ENCODE measurements at regions not wholly inside any gene's neighbourhood (a gene's known extent, or its start where the extent isn't known, plus 50 kb on each side); places are given as distances from the start of the nearest gene placed in this dataset.

GRCh38 chr10:2246747-2247146, 509.4 kb upstream of the ADARB2 start:
- Mint-ChIP-seq H3K4me3 (no peak overlapping the region), H3K27ac (no peak overlapping the region), H3K9me3 (peaks cover 0 to 13% (median 2%) of the 10 kb centered on the region in 11 donors), H3K36me3 (no peaks in the 10 kb centered on the region), H3K4me1 (no peaks in the 10 kb centered on the region), H3K27me3 (peaks cover 0 to 25% (median 0%) of the 10 kb centered on the region in 5 donors)
- no peak for DNase-seq
- ChIA-PET CTCF (no interaction called here), POLR2A (no interaction called here)
- no peaks in the 10 kb centered on the region for H3K4me1 ChIP-seq (ENCODE audit: control insufficient read depth in 2 of 2, insufficient read depth in 2 of 2, low read length in 2 of 2)
- no peak overlapping the region for H3K4me3 ChIP-seq (ENCODE audit: low read length)
- H3K36me3 ChIP-seq (ENCODE audit: control insufficient read depth in 2 of 3, insufficient read depth in 3 of 3, low read length in 3 of 3) = no peaks in the 10 kb centered on the region
- ATAC-seq = no peak
- H3K27me3 ChIP-seq (ENCODE audit: control insufficient read depth in 2 of 2, insufficient read depth in 2 of 2, low read length in 2 of 2) = no peaks in the 10 kb centered on the region
- H3K27ac ChIP-seq (ENCODE audit: low read depth, low read length) = no peak overlapping the region
- no peaks in the 10 kb centered on the region for H3K9me3 ChIP-seq (ENCODE audit: control insufficient read depth in 2 of 3, low read length in 3 of 3)
- intact Hi-C loops (cut with micrococcal nuclease) = no loop called here

GRCh38 chr10:2245580-2245979, 508.3 kb upstream of the ADARB2 start:
- H3K27ac Mint-ChIP-seq = no peak overlapping the region
- H3K4me1 Mint-ChIP-seq = no peaks in the 10 kb centered on the region
- no peaks in the 10 kb centered on the region for H3K36me3 Mint-ChIP-seq
- H3K27me3 Mint-ChIP-seq = peaks cover 0 to 19% (median 0%) of the 10 kb centered on the region in 5 donors
- no peaks in the 10 kb centered on the region for H3K27me3 ChIP-seq (ENCODE audit: control insufficient read depth in 2 of 2, insufficient read depth in 2 of 2, low read length in 2 of 2)
- no peak overlapping the region for H3K4me3 Mint-ChIP-seq
- no peak for ATAC-seq
- no peak for DNase-seq
- ChIA-PET POLR2A (no interaction called here), CTCF (no interaction called here)
- intact Hi-C loops (cut with micrococcal nuclease) = no loop called here
- H3K4me1 ChIP-seq (ENCODE audit: control insufficient read depth in 2 of 2, insufficient read depth in 2 of 2, low read length in 2 of 2) = no peaks in the 10 kb centered on the region
- no peak overlapping the region for H3K4me3 ChIP-seq (ENCODE audit: low read length)
- H3K27ac ChIP-seq (ENCODE audit: low read depth, low read length) = no peak overlapping the region
- H3K9me3 Mint-ChIP-seq = peaks cover 0 to 12% (median 0%) of the 10 kb centered on the region in 11 donors
- H3K36me3 ChIP-seq (ENCODE audit: control insufficient read depth in 2 of 3, insufficient read depth in 3 of 3, low read length in 3 of 3) = no peaks in the 10 kb centered on the region
- no peaks in the 10 kb centered on the region for H3K9me3 ChIP-seq (ENCODE audit: control insufficient read depth in 2 of 3, low read length in 3 of 3)

- H3K27me3 ChIP-seq (ENCODE audit: control insufficient read depth in 2 of 2, insufficient read depth in 2 of 2, low read length in 2 of 2) = no peaks in the 10 kb centered on the region
- Mint-ChIP-seq H3K4me1 (no peaks in the 10 kb centered on the region), H3K9me3 (peaks cover 0 to 9% (median 0%) of the 10 kb centered on the region in 11 donors), H3K4me3 (no peak overlapping the region), H3K27me3 (peaks cover 0 to 19% (median 0%) of the 10 kb centered on the region in 5 donors), H3K27ac (no peak overlapping the region), H3K36me3 (no peaks in the 10 kb centered on the region)
- intact Hi-C loops (cut with micrococcal nuclease) = no loop called here
- H3K27ac ChIP-seq (ENCODE audit: low read depth, low read length) = no peak overlapping the region
- no peak for ATAC-seq
- H3K36me3 ChIP-seq (ENCODE audit: control insufficient read depth in 2 of 3, insufficient read depth in 3 of 3, low read length in 3 of 3) = no peaks in the 10 kb centered on the region
- H3K4me1 ChIP-seq (ENCODE audit: control insufficient read depth in 2 of 2, insufficient read depth in 2 of 2, low read length in 2 of 2) = no peaks in the 10 kb centered on the region
- no peak for DNase-seq
- H3K9me3 ChIP-seq (ENCODE audit: control insufficient read depth in 2 of 3, low read length in 3 of 3) = no peaks in the 10 kb centered on the region
- POLR2A ChIA-PET = no interaction called here
- no peak overlapping the region for H3K4me3 ChIP-seq (ENCODE audit: low read length)
- CTCF ChIA-PET = no interaction called here
Measured at GRCh38 chr10:2244471-2244870, 507.1 kb upstream of the ADARB2 start.

GRCh38 chr10:2236876-2237275, 499.6 kb upstream of the ADARB2 start:
- POLR2A ChIA-PET = no interaction called here
- no peaks in the 10 kb centered on the region for H3K4me1 Mint-ChIP-seq
- no peaks in the 10 kb centered on the region for H3K36me3 Mint-ChIP-seq

GRCh38 chr10:2232479-2232878, 495.2 kb upstream of the ADARB2 start:
- no peak overlapping the region for H3K4me3 Mint-ChIP-seq
- CTCF ChIA-PET = no interaction called here
- no peaks in the 10 kb centered on the region for H3K4me1 Mint-ChIP-seq
- Histone ChIP-seq H3K27me3 (ENCODE audit: control insufficient read depth in 2 of 2, insufficient read depth in 2 of 2, low read length in 2 of 2) (no peaks in the 10 kb centered on the region), H3K27ac (ENCODE audit: low read depth, low read length) (no peak overlapping the region), H3K36me3 (ENCODE audit: control insufficient read depth in 2 of 3, insufficient read depth in 3 of 3, low read length in 3 of 3) (no peaks in the 10 kb centered on the region), H3K9me3 (ENCODE audit: control insufficient read depth in 2 of 3, low read length in 3 of 3) (no peaks in the 10 kb centered on the region), H3K4me3 (ENCODE audit: low read length) (no peak overlapping the region), H3K4me1 (ENCODE audit: control insufficient read depth in 2 of 2, insufficient read depth in 2 of 2, low read length in 2 of 2) (no peaks in the 10 kb centered on the region)
- H3K27me3 Mint-ChIP-seq = peaks cover 0 to 8% (median 0%) of the 10 kb centered on the region in 5 donors
- no peaks in the 10 kb centered on the region for H3K36me3 Mint-ChIP-seq
- intact Hi-C loops (cut with micrococcal nuclease) = loop anchor here in 1 of 2 donors (5.0 kb wide), 1 partner anchor 750 kb away; no protein-coding TSS in a partner anchor
- H3K27ac Mint-ChIP-seq = no peak overlapping the region
- DNase-seq = no peak
- ATAC-seq = no peak
- peaks cover 0 to 3% (median 0%) of the 10 kb centered on the region in 11 donors for H3K9me3 Mint-ChIP-seq
- POLR2A ChIA-PET = no interaction called here

More at GRCh38 chr10:2236876-2237275, 499.6 kb upstream of the ADARB2 start:
- no peaks in the 10 kb centered on the region for H3K36me3 ChIP-seq (ENCODE audit: control insufficient read depth in 2 of 3, insufficient read depth in 3 of 3, low read length in 3 of 3)
- H3K27ac ChIP-seq (ENCODE audit: low read depth, low read length) = no peak overlapping the region
- DNase-seq (no peak), ATAC-seq (no peak)
- H3K4me1 ChIP-seq (ENCODE audit: control insufficient read depth in 2 of 2, insufficient read depth in 2 of 2, low read length in 2 of 2) = no peaks in the 10 kb centered on the region
- intact Hi-C loops (cut with micrococcal nuclease) = no loop called here
- CTCF ChIA-PET = interaction anchor here (0.7 kb wide), 1 partner anchor 571 kb away, joined by 3 read pairs; no protein-coding TSS in a partner anchor
- Mint-ChIP-seq H3K9me3 (peaks cover 0 to 3% (median 0%) of the 10 kb centered on the region in 11 donors), H3K27ac (no peak overlapping the region), H3K4me3 (no peak overlapping the region), H3K27me3 (peaks cover 0 to 4% (median 0%) of the 10 kb centered on the region in 5 donors)
- H3K4me3 ChIP-seq (ENCODE audit: low read length) = no peak overlapping the region
- no peaks in the 10 kb centered on the region for H3K9me3 ChIP-seq (ENCODE audit: control insufficient read depth in 2 of 3, low read length in 3 of 3)
- H3K27me3 ChIP-seq (ENCODE audit: control insufficient read depth in 2 of 2, insufficient read depth in 2 of 2, low read length in 2 of 2) = no peaks in the 10 kb centered on the region

- H3K27ac Mint-ChIP-seq = no peak overlapping the region
- no peaks in the 10 kb centered on the region for H3K4me1 Mint-ChIP-seq
- no peak for DNase-seq
- intact Hi-C loops (cut with micrococcal nuclease) = loop anchor here in 1 of 2 donors (5.0 kb wide), 1 partner anchor 748 kb away; no protein-coding TSS in a partner anchor
- Histone ChIP-seq H3K4me3 (ENCODE audit: low read length) (no peak overlapping the region), H3K27me3 (ENCODE audit: control insufficient read depth in 2 of 2, insufficient read depth in 2 of 2, low read length in 2 of 2) (no peaks in the 10 kb centered on the region), H3K27ac (ENCODE audit: low read depth, low read length) (no peak overlapping the region), H3K36me3 (ENCODE audit: control insufficient read depth in 2 of 3, insufficient read depth in 3 of 3, low read length in 3 of 3) (no peaks in the 10 kb centered on the region), H3K9me3 (ENCODE audit: control insufficient read depth in 2 of 3, low read length in 3 of 3) (no peaks in the 10 kb centered on the region), H3K4me1 (ENCODE audit: control insufficient read depth in 2 of 2, insufficient read depth in 2 of 2, low read length in 2 of 2) (no peaks in the 10 kb centered on the region)
- H3K4me3 Mint-ChIP-seq = no peak overlapping the region
- ChIA-PET CTCF (no interaction called here), POLR2A (no interaction called here)
- ATAC-seq = no peak
- H3K9me3 Mint-ChIP-seq = peaks cover 0 to 2% (median 0%) of the 10 kb centered on the region in 11 donors
- H3K36me3 Mint-ChIP-seq = no peaks in the 10 kb centered on the region
- H3K27me3 Mint-ChIP-seq = peaks cover 0 to 9% (median 2%) of the 10 kb centered on the region in 5 donors
Measured at GRCh38 chr10:2230478-2230877, 493.2 kb upstream of the ADARB2 start.

GRCh38 chr10:2228320-2228901, 491.1 kb upstream of the ADARB2 start:
- Histone ChIP-seq H3K9me3 (ENCODE audit: control insufficient read depth in 2 of 3, low read length in 3 of 3) (no peaks in the 10 kb centered on the region), H3K27ac (ENCODE audit: low read depth, low read length) (no peak overlapping the region), H3K4me1 (ENCODE audit: control insufficient read depth in 2 of 2, insufficient read depth in 2 of 2, low read length in 2 of 2) (no peaks in the 10 kb centered on the region), H3K36me3 (ENCODE audit: control insufficient read depth in 2 of 3, insufficient read depth in 3 of 3, low read length in 3 of 3) (no peaks in the 10 kb centered on the region), H3K27me3 (ENCODE audit: control insufficient read depth in 2 of 2, insufficient read depth in 2 of 2, low read length in 2 of 2) (no peaks in the 10 kb centered on the region), H3K4me3 (ENCODE audit: low read length) (no peak overlapping the region)
- intact Hi-C loops (cut with micrococcal nuclease) = no loop called here
- ChIA-PET CTCF (no interaction called here), POLR2A (no interaction called here)
- H3K27me3 Mint-ChIP-seq = peaks cover 0 to 16% (median 10%) of the 10 kb centered on the region in 5 donors
- H3K36me3 Mint-ChIP-seq = no peaks in the 10 kb centered on the region
- H3K4me1 Mint-ChIP-seq = no peaks in the 10 kb centered on the region
- ATAC-seq (no peak), DNase-seq (no peak)
- H3K9me3 Mint-ChIP-seq = peaks cover 0 to 2% (median 0%) of the 10 kb centered on the region in 11 donors
- H3K27ac Mint-ChIP-seq = no peak overlapping the region
- no peak overlapping the region for H3K4me3 Mint-ChIP-seq

Measured in naive thymus-derived CD4-positive, alpha-beta T cell (primary cell).